Lower leg skin (tissue), 3 donors: ENCODE measurements at regions not wholly inside any gene's neighbourhood (a gene's known extent, or its start where the extent isn't known, plus 50 kb on each side); places are given as distances from the start of the nearest gene placed in this dataset.
"Not testable (repeated sequence)": the region's sequence is repeated elsewhere in the genome, so short reads cannot be mapped to it uniquely, and the experiment has no call there.

Source experiments
- CTCF ChIP-seq, 3 donors: fragments of 450-650 bp; IDR thresholded peaks; one replicate each; pipeline ENCODE4 v1.5.1; 2016; ENCODE audit warnings: antibody characterized with exemption in 3 of 3, mild to moderate bottlenecking in 3 of 3, moderate library complexity in 2 of 3
- POLR2A ChIP-seq, 2 donors: fragments of 450-650 bp; IDR thresholded peaks; one replicate each; pipeline ENCODE4 v1.6.1; 2016 to 2017; ENCODE audit warnings: antibody characterized with exemption in 2 of 2, mild to moderate bottlenecking in 1 of 2, moderate library complexity in 1 of 2

- not testable (repeated sequence) for TF ChIP-seq CTCF, POLR2A (IDR thresholded peaks at IDR 0.05)
These were observed 92.3 kb upstream of the GUCY1A1 start for GRCh38 chr4:155574329-155574728.
